ENCODE measurements at regions not wholly inside any gene's neighbourhood (a gene's known extent, or its start where the extent isn't known, plus 50 kb on each side); places are given as distances from the start of the nearest gene placed in this dataset.

DNA sequence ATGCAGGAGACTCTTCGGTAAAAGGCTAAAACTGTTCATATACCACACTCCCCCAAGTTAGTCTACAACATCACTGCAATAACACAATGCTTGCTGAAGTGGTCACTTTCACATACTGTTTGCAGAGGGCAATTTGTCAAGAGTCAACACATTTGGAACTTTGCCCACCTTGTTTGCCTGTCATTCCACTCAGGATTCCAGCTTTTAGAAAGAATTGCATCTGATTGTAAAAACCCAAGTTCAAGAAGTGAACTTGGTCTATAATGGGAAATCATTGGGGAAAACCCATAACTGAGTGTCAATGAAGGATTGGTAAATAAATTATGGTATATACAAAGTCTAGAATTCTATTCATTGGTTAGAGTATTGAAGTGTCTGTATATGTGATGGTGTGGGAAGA is 120.5 kb downstream of the GADD45G start:
- no peak for FAIRE-seq

DNA sequence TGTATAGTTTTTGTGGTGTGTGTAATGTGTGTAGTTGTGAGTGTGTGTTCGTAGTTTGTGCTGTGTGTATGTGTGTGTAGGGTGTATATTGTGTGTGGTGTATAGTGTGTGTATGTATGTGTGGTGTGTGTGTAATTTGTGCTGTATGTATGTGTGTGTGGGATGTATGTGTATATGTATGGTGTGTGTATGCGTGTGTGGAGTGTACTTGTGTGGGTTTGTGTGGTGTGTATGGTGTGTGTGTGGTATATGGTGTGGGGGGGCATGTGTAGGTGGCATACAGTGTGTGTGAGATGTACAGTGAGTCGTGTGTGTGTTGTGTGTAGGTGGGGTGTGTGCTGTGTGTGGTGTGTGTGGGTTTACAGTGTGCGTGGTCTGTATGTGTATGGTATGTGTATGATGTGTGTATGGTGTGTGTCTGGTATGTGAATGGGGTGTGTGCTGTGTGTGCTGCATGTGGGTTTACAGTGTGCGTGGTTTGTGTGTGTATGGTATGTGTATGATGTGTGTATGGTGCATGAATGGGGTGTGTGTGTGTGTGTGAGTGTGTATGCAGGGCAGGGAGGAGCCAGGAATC is 125.2 kb downstream of the GADD45G start:
- FAIRE-seq, result no peak

- no peak for FAIRE-seq
These were observed 125.9 kb downstream of the GADD45G start for GRCh38 chr9:89730715-89731114.

DNA sequence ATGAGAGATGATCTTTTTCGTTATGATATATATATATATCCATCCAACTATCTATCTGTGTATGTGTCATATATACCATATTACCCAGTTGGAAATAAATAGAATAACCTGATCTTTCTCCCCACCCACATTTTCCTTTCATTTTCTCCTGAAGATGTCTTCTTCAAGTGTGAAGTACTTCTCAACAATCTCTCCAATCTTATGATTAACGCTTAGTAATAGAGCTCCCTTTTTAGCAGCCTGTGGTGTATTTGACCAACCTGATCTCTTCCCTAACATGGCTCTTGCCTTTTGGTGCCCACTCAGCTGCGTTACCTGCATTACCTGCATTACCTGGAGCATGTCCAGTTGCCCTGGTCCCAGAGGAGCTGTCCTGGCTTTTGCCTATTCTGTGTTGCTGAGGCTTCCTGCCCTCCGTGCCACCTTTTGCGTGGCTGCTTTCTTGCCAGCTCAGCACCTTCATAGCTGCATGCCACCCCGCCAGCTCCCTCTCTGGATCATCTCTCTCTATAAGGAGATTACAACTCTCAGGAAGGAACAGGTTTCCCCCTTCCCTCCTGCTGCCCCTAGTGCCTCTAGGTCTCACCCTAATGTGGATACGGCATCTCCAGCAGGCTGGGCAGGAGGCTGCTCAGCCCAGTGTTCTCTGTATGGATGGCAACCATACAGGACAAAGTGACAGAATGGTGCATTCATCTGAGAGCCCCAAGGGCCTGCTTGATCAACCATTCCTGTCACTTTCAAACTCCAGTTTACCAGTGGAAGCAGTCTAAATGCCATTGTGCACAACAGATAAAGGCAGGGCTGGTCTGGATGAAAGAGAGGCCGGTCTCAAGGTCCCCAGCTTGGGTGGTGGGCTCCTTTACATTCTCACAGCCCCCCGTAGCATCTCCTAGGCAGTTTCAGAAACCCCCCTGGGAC is 126.7 kb downstream of the GADD45G start:
- FAIRE-seq, result no peak

DNA sequence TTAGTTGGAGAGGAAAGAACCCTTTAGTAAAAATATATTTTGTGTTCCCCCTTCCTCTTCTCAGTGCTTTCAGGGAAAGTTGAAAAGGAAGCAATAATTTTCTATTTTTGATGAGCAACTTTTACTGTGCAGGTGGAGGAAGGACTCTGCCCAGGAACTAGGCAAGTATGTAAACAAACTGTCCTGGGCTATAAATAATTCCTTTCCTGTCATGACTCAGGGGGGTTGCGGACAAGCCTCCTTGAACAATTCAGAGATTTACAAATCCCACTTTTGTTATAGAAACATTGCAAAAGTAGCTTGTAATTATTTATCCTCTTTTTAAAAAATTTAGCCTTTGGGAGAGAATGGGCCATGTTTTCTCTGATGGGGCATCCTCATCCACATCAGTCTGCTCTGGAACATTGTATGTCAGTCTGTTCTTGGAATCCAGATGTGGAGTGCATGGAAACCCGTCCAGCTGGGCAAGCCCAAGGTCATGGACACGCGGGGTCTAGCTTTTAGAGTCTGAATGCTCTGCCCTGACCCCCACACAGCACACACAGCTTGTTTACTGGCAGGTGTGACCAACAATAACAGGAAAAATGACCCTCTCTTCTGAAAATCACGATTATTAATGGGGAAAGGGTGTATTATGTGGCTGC is 127.6 kb downstream of the GADD45G start:
- FAIRE-seq, result no peak

DNA sequence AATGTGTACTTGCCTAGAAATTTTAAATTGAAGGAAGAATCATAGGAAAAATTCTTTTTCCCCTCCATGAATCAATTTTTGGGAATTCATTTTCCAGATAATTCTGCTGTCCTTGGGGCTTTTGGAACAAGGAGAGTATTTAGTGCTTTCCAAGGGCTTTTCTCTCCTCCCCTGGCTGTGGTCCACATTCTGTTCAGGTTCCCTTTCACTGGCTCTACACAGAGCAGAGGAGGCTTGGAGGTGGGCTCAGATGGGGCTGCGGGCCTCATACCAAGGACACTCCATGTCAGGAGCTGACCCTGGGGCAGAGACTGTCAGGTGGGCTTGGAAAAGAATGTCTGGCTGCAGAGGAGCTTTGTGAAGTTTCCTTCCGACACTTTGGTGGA is 128.1 kb downstream of the GADD45G start:
- no peak for FAIRE-seq

DNA sequence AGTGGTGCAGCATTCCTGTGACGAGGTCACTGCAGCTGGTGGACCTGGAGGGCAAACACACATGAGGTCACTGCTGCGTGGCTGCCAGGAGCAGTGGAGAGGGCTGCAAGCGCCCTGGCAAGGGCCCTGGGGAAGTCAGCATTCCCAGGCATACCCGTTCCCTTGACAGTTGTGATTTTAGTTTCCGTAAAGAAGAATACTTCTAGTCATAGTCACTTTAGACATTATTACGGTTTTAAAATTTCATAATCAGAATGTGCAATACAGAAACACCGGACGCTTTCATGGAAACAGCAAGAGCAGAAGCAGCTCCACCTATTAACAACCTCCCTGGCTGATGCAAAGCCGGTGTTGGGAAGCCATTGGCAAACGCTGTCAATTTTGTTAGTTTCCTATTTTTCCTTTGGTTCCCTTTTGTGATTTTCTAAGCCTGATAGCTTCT is 129.8 kb downstream of the GADD45G start:
- no peak for FAIRE-seq

GRCh38 chr9:89738137-89738932 is 133.5 kb downstream of the GADD45G start:
- no peak for FAIRE-seq

DNA sequence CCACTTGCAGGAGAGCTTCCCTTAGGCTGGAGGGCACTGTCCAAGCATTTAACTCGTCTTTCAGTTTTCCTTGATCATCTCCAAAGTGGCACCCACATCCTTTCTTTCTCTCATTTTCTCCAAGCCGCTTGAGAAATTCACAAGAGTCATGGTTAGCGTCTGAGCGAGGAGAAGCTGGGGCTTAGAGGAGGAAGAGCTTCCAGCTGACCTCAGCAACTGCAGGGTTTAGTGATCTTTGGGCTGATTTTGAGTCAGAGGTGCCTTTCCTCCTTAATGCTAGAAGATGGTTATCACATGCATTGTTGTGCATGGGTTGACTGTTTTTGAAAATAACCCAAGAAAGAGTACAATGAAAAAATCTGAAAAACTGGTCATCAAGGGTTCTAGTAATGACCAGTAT is 134.7 kb downstream of the GADD45G start:
- no peak for FAIRE-seq

DNA sequence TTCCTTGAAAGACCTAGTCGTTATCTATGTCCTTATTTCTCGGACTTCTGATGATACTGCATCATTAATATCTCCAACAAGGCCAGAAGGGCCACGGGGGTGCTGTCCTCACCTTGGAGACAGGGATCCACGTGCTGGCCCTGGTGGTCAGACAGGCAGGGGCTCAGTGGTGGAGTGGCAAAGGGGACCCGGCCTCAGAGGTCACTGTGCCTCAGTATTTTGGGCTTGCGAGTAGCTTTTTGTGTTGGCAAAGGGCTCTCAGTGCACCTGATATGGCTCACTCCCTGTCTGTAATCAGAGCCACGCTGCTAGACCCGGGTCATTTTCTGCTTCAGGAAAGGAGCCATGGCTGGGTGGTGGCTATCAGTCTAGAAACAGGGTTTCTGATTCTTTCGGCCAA is 135.1 kb downstream of the GADD45G start:
- FAIRE-seq, result no peak

DNA sequence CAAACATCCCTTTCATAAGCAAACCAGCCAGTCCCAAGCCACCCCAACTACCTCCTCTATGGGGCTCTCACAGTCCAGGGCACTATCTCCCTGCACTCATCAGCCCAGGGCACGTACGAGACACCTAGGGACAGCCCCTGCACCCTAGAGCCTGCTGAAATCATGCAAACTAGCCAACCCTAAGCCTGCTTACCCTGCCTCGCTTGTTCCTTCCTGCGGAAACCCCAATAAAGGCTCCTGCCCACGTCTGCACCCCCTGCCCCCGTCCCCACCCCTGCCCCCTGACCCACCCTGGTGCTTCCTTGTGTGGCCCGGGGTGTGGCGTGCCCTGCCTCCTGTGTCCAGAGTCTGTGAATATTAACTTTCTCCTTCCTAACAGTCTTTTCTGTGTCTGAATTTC is 135.9 kb downstream of the GADD45G start:
- no peak for FAIRE-seq

DNA sequence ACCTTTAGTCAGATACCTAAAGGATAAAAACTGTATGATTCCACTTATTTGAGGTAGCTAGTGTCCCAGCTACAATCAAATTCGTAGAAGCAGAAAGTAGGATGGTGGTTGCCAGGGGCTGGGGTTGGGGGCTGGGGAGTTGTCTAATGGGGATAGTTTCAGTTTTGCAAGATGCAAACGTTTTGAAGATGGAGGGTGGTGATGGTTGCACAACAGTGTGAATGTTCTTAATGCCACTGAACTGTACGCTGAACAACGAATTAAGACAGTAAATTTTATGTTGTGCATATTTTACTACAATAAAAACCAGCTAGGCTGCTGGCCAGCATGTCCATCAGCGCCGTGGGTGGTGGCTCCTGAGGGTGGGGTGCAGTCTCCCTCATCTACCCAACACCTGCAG is 137.8 kb downstream of the GADD45G start:
- FAIRE-seq, result no peak

DNA sequence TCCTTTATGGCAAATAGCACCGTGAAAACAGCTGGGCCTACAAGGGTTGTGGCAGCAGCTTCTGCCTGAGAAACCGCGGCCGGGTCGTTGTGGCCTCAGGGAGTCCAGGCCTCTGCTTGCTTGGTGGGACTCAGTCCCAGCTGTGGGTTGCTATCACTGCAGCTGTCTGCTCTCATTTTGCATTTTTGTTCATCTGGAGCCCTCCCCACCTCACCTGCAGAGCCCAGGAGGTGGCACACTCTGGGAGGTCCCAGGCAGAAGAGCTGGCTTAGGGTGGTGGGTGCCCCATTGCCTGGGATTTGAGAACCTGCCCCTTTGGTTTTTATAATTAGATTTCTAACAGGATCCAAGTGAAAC is 138.4 kb downstream of the GADD45G start:
- no peak for FAIRE-seq

DNA sequence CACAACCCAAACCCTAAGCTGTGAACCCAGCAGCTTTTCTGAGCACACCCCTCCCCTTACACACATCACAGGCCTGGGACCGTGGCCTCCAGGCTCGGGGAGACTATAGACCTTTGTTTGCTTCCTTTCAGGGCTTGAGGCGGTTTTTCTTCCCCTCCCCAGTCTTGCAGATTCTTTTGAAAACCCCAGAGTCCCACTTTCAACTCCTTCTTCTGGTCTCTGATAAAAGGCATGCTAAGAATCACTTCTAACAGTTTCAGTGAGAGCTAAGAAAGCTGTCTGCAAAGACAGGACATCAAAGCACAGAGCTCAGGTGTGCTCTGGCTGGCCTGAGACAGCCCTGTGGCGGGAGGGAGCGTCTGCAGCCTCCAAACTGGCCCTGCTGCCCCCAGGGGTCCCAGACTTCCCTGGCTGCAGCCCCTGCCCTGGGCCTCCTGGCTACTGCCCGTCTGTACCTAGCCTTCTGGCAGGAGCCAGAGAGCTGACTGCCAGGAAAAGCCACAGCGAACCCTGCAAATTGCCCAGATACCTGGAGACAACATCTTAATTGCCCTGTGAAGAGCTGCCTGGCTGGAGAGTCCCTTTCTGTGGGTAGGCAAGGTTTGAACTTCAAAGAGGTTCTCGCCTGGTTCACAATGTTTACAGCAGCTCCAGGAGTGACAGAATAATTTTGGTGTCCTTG is 138.9 kb downstream of the GADD45G start:
- FAIRE-seq, result no peak

GRCh38 chr9:89744255-89744648 is 139.4 kb downstream of the GADD45G start:
- FAIRE-seq, result no peak

DNA sequence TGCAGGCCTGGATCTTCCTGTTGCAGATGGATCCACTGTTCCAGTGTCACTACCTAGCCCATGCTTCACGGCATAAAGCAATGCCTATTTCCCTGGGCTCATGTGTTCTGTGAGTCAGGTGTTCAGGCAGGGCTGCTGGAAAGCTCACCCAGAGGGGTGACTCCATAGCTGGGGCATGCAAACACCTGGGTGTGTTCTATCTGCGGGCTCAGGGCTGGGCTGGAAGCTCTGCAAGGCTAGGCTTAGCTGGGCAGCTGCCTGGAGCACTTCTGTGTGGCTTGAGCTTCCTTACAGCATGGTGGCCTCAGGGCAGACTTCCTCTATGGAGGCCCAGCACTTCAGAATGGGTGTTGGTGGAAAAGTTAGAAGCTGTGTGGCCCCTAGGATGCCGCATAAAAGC is 139.9 kb downstream of the GADD45G start:
- no peak for FAIRE-seq

DNA sequence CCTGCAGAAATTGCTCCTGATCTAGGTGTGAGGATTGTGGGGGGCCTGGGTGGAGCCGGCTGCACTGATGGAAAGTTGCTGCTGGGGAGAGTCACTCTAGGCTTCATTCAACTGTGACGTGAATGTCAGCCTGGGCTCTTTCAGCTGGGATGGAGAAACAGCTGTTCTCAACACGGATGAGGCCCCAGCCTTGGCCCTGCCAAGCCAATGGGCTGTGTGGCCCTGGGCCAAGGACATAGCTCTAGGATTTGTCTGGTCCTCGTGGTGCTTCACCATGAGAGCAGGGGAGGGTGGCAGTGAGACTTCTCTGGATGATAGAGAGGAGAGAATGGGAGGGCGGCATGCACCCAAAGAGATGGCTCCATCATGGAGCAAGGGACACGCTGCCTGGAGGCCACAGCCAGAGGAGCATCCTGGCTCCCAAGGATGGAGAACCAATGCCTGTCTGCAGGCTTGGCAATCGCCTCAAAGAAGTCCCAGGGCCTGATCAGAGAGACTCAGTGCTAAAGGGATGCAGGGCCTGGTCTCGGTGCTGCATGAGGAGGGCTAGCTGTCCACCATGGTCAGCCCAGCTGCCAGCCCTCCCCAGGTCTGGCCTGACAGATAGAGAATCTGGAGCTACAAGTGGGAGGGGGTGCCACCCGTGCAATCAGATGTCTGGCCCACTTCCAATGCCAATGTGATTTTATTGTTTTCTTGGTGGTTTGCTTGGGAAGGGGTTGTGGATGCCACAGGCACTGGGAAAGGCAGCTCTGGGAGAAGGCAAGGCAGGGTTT is 141.0 kb downstream of the GADD45G start:
- FAIRE-seq, result no peak

DNA sequence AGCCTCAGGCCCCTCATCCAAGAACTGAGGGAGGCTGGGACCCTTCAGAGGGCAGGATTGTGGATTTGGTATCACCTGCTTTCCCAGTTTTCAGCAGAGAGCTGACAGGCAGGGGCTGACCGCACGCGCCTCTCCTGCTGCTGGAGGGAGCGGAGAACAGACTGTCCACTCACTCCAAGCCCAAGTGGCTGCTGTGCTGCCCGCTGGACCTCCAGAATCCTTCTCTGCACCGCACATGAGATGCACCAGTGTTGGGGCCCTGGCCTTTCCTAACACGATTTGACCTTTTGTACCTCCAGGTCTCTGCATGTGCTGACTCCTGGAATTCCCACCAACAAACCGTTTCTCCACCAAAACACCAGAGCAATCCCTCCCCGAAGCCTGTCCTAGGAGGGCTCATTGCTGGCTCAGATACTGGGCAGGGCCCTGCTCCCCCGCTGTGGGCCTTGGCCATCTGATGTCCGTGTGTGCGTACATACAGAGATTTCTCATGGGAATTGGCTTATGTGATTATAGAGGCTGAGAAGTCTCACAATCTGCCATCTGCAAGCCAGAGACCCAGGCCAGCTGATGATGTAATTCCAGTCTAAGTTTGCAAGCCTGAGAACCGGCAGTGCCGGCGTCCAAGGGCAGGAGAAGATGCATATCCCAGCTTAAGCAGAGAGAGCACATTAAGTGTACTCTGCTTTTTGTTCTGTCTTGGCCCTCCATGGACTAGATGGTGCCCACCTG is 141.7 kb downstream of the GADD45G start:
- no peak for FAIRE-seq

DNA sequence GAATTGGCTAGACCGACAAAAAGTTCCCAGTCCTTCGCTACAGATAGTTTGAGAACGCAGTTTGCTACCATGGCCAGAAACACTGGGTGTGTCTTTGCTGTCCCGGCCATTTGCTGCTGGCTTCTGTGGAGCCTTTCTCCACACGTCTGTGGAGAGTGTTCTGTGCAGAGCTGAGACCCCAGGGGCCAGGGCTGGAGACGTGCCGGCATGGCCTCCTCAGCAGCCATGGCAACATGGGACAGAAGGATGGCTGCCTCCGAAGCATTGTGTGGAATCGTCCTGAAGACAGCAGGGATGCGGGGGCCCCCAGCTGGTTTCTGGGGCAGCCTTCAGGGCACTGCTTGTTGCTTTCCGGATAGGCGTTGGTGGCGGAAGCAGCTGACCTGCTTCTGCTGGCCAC is 142.8 kb downstream of the GADD45G start:
- FAIRE-seq, result no peak

DNA sequence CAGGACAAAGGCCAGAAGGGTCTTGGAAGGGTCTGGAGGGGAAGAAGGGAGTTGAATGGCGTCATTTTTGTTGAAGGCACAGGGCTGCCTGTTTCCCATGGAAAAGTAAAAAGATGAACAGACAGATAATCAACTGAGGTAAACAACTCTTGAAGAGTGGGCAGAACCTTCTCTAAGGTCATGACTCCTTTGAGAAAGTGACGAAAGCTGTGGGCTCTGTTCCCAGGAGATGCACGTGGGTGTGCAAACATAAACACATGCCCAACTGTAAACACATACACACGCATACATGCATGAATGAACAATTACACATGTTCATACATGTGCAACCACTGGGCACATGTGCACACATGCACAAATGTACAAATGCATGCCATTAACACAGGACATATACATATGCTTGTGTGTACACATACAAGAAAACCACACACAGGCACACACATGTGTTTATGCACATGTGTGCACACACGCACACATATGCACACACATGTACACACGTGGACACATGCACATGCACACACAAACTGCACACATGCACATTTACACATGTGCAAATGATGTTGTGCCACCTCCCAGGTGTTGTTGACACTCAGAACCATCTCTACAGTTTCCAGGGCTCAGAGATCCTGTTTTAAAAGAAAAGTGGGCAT is 143.3 kb downstream of the GADD45G start:
- FAIRE-seq, result no peak
